HL-60 (cell line): ENCODE measurements at regions not wholly inside any gene's neighbourhood (a gene's known extent, or its start where the extent isn't known, plus 50 kb on each side); places are given as distances from the start of the nearest gene placed in this dataset.

Experiments
- CTCF ChIP-seq: IDR thresholded peaks from one replicate; pipeline ENCODE4 v1.5.1; 2011; ENCODE audit warnings: low read length, control low read depth, inconsistent platforms; ENCODE audit not compliant: insufficient read depth
- POLR2AphosphoS5 ChIP-seq: IDR thresholded peaks from 2 replicates; pipeline ENCODE4 v1.6.1; 2012; ENCODE audit warnings: low read depth
- REST ChIP-seq: IDR thresholded peaks from 2 replicates; pipeline ENCODE4 v1.6.1; 2012; ENCODE audit warnings: low read depth; ENCODE audit not compliant: insufficient replicate concordance
- SPI1 ChIP-seq: IDR thresholded peaks from 2 replicates; pipeline ENCODE4 v1.6.1; 2012; ENCODE audit warnings: low read depth, mild to moderate bottlenecking, borderline replicate concordance

- TF ChIP-seq CTCF (no peak), POLR2AphosphoS5 (no peak), REST (no peak), SPI1 (no peak)
These were observed 740.4 kb downstream of the TUSC7 start for GRCh38 chr3:117450026-117450425.
